OCI-LY3 (cell line): ENCODE measurements at regions not wholly inside any gene's neighbourhood (a gene's known extent, or its start where the extent isn't known, plus 50 kb on each side); places are given as distances from the start of the nearest gene placed in this dataset.

ENCODE experiments used
- H2AFZ ChIP-seq: fragments of 200-600, 300-600 bp; shearing (Covaris generic); 2 replicates; pipeline ENCODE4 v1.6.0; 2014; ENCODE audit warnings: antibody characterized with exemption, low read depth, low read length
- H3K27ac ChIP-seq: fragments of 200-600, 300-600 bp; sonication (generic); 2 replicates; pipeline ENCODE4 v1.5.1; 2014; ENCODE audit warnings: mild to moderate bottlenecking, low read length, moderate library complexity, mixed read lengths
- H3K27me3 ChIP-seq: fragments of 200-600, 300-600 bp; sonication (generic); 2 replicates; pipeline ENCODE4 v1.6.1; 2014; ENCODE audit warnings: low read depth, low read length, mixed read lengths
- H3K36me3 ChIP-seq: fragments of 200-600, 300-600 bp; sonication (generic); replicated peaks from 2 replicates; pipeline ENCODE3; 2014; ENCODE audit warnings: low read depth, low read length, mixed read lengths
- H3K4me1 ChIP-seq: fragments of 300-600, 200-600 bp; sonication (generic); 2 replicates; pipeline ENCODE4 v1.6.1; 2014; ENCODE audit warnings: low read length, mixed read lengths
- H3K4me2 ChIP-seq: fragments of 200-600, 300-600 bp; sonication (generic); 2 replicates; pipeline ENCODE4 v1.6.1; 2014; ENCODE audit warnings: low read length, mixed read lengths
- H3K4me3 ChIP-seq: fragments of 300-600, 200-600 bp; sonication (generic); 2 replicates; pipeline ENCODE4 v1.5.1; 2014; ENCODE audit warnings: antibody characterized with exemption, mild to moderate bottlenecking, low read length, moderate library complexity
- H3K79me2 ChIP-seq: fragments of 300-600, 200-600 bp; shearing (Covaris generic); 2 replicates; pipeline ENCODE4 v1.6.1; 2014; ENCODE audit warnings: mild to moderate bottlenecking, low read length, mixed read lengths
- H3K9ac ChIP-seq: fragments of 300-600, 200-600 bp; shearing (Covaris generic); 2 replicates; pipeline ENCODE4 v1.6.0; 2014; ENCODE audit warnings: mild to moderate bottlenecking, low read length, moderate library complexity
- H3K9me3 ChIP-seq: fragments of 200-600, 300-600 bp; shearing (Covaris generic); 2 replicates; pipeline ENCODE4 v1.6.1; 2014; ENCODE audit warnings: low read length, mixed read lengths; ENCODE audit not compliant: insufficient read depth
- H4K20me1 ChIP-seq: fragments of 200-600, 300-600 bp; sonication (generic); 2 replicates; pipeline ENCODE4 v1.6.1; 2016; ENCODE audit warnings: low read length, mixed read lengths; ENCODE audit not compliant: insufficient read depth
- CTCF ChIP-seq: fragments of 200-600, 300-600 bp; sonication (generic); IDR thresholded peaks from 2 replicates; pipeline ENCODE4 v1.5.1; 2014; ENCODE audit warnings: antibody characterized with exemption, low read length, low read depth
- EZH2phosphoT487 ChIP-seq: fragments of 200-600 bp; shearing (Covaris generic); IDR thresholded peaks from 2 replicates; pipeline ENCODE4 v1.6.1; 2018; ENCODE audit warnings: antibody characterized with exemption, mixed run types, low read depth

DNA sequence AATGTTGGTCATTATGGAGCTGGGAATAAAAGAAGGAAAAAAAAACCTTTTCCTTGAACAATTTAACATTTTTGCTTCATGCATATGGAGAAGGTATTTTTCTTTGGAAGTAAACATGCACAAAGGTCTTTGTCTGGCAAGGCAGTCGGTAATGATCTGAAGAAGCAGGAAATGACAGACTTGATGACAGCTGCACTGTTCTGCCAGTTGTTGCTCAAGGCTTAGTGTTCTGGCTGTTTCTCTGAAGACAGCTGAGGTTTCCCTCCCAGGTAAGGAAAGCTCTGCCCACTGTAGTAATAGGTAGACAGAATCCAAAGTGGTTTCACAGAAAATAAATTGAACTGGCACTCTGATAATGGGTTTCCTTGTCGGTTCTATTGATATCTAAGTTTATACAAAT, 308.4 kb upstream of the GCFC2 start:
- TF ChIP-seq CTCF, result no peak
- TF ChIP-seq EZH2phosphoT487, result no peak
- no peak overlapping the region for H3K4me3 ChIP-seq
- no peaks in the 10 kb centered on the region for H4K20me1 ChIP-seq
- H3K4me1 ChIP-seq, result no peaks in the 10 kb centered on the region
- no peaks in the 10 kb centered on the region for H3K79me2 ChIP-seq
- no peak overlapping the region for H3K27ac ChIP-seq
- no peak overlapping the region for H2AFZ ChIP-seq
- no peaks in the 10 kb centered on the region for H3K9me3 ChIP-seq
- no peaks in the 10 kb centered on the region for H3K27me3 ChIP-seq
- no peak overlapping the region for H3K9ac ChIP-seq
- H3K4me2 ChIP-seq, result no peak overlapping the region
- H3K36me3 ChIP-seq, result no peaks in the 10 kb centered on the region

- H4K20me1 ChIP-seq, result no peaks in the 10 kb centered on the region
- H3K79me2 ChIP-seq, result no peaks in the 10 kb centered on the region
- H3K4me1 ChIP-seq, result peaks cover 10% of the 10 kb centered on the region
- no peak overlapping the region for H3K27ac ChIP-seq
- H3K9me3 ChIP-seq, result no peaks in the 10 kb centered on the region
- H3K4me3 ChIP-seq, result no peak overlapping the region
- no peak for TF ChIP-seq EZH2phosphoT487
- TF ChIP-seq CTCF, result no peak
- no peaks in the 10 kb centered on the region for H3K27me3 ChIP-seq
- no peak overlapping the region for H3K4me2 ChIP-seq
- no peak overlapping the region for H2AFZ ChIP-seq
- H3K36me3 ChIP-seq, result no peaks in the 10 kb centered on the region
- H3K9ac ChIP-seq, result no peak overlapping the region
Measured at GRCh38 chr2:76009484-76009883, 298.8 kb upstream of the GCFC2 start.

DNA sequence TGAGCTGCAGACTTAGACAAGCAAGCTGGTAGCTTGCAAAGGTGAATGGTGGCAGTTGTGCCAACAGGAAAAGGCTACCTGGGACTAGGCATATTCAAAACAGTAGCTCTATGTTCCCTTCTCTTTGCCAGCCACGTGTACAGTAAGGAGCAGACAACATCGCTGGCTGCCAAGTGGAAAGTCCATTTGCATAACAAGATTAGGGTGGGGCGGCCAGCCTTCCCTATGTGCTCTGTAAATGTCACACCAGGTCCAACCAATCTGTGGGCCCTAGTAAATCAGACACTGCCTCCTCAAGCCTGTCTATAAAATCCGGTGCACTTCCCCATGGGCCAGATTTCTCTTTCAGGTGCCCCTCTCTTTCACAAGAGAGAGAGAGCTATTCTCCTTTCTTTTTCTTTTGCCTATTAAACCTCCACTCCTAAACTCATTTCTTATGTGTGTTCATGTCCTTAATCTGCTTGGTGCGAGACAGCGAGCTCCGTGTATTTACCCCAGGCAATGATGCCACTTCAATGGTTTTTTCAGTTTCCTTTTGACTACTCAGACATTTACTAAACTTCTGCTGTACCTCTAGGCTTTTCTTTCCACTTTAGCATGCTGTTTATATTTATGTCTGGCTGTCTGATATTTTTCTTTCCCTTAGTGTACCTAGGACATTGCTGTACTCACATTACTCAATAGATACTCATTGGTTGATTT, 297.4 kb upstream of the GCFC2 start:
- no peaks in the 10 kb centered on the region for H3K27me3 ChIP-seq
- peak overlapping the region; percentile 51 for H3K4me3 ChIP-seq
- H3K4me2 ChIP-seq, result peak overlapping the region; percentile 59
- no peak overlapping the region for H2AFZ ChIP-seq
- no peaks in the 10 kb centered on the region for H3K79me2 ChIP-seq
- no peak overlapping the region for H3K9ac ChIP-seq
- H3K4me1 ChIP-seq, result peaks cover 10% of the 10 kb centered on the region
- no peaks in the 10 kb centered on the region for H4K20me1 ChIP-seq
- no peaks in the 10 kb centered on the region for H3K36me3 ChIP-seq
- no peaks in the 10 kb centered on the region for H3K9me3 ChIP-seq
- no peak overlapping the region for H3K27ac ChIP-seq
- TF ChIP-seq EZH2phosphoT487 (no peak), CTCF (no peak)

DNA sequence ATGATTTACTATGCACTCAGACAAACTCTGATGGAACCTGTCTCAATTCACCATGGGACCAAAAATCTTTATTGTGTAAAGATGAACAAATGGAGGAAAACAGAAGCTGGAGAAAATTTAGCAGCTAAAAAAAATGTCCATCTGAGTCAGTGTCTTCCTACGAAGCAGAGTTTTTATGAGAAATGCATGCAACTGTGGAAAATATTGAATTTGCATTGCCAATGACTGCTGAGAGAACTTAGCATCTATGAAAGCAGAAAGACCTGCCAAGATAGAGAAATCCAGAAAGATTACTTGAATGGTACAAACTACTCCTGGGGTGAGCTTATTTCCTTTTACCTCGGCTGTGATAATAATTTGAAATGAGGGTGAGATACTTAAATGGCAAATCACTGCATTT, 289.7 kb upstream of the GCFC2 start:
- Histone ChIP-seq H3K9me3 (no peaks in the 10 kb centered on the region), H3K79me2 (no peaks in the 10 kb centered on the region), H3K27me3 (no peaks in the 10 kb centered on the region), H4K20me1 (no peaks in the 10 kb centered on the region), H3K4me3 (no peak overlapping the region), H3K9ac (no peak overlapping the region), H3K27ac (no peak overlapping the region), H2AFZ (no peak overlapping the region), H3K36me3 (no peaks in the 10 kb centered on the region), H3K4me1 (no peaks in the 10 kb centered on the region), H3K4me2 (no peak overlapping the region)
- TF ChIP-seq CTCF (no peak), EZH2phosphoT487 (no peak)
